Astrocyte of the spinal cord (primary cell): ENCODE measurements at regions not wholly inside any gene's neighbourhood (a gene's known extent, or its start where the extent isn't known, plus 50 kb on each side); places are given as distances from the start of the nearest gene placed in this dataset.
"Not testable (repeated sequence)": the region's sequence is repeated elsewhere in the genome, so short reads cannot be mapped to it uniquely, and the experiment has no call there.

ENCODE experiments used
- DNase-seq: peaks from one replicate; pipeline ENCODE4 v3.0.0; 2011; ENCODE audit warnings: low read depth, low spot score
- H3K4me3 ChIP-seq: 2 replicates; pipeline ENCODE4 v1.5.1; 2011; ENCODE audit warnings: low read depth, mild to moderate bottlenecking, low read length, moderate library complexity
- in situ Hi-C: cut with HindIII; loops from 2 replicates; pipeline ENCODE4 v1.10.0; 2017; ENCODE audit warnings: low sequenced_read_pairs
- TF ChIP-seq, protein P1 (sequence below): IDR thresholded peaks from 2 replicates; pipeline ENCODE4 v1.5.1; 2012; ENCODE audit warnings: low read depth, mild to moderate bottlenecking, low read length, inconsistent platforms

DNA sequence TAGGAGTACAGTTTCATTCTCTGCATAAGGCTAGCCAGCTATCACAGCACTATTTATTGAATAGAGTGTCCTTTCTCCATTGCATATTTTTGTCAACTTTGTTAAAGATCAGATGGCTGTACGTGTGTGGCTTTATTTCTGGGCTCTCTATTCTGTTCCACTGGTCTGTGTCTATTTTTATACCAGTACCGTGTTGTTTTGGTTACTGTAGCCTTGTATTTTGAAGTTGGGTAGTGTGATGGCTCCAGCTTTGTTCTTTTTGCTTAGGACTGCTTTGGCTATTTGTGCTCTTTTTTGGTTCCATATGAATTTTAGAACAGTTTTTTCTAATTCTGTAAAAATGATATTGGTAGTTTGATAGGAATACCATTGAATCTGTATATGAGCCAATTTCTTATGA is 182.1 kb upstream of the DIAPH2 start:
- in situ Hi-C loops, result no loop called here
- no peak overlapping the region for H3K4me3 ChIP-seq

DNA sequence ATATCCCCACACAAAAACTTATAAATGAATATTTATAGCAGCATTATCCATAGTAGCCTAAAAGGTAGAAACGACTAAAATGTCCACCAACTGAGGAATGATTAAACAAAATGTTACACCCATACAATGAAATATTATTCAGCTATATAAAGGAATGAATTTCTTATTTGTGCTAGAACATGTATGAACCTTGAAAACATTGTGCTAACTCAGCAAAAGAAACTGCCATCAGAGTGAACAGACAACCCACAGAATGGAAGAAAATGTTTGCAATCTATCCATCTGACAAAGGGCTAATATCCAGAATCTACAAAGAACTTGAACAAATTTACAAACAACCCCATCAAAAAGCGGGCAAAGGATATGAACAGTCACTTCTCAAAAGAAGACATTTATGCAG is 155.3 kb upstream of the DIAPH2 start:
- in situ Hi-C loops, DNase-seq, H3K4me3 ChIP-seq: not testable (repeated sequence)

More for the DNA sequence above, 182.1 kb upstream of the DIAPH2 start:
- DNase-seq, result no peak
- TF ChIP-seq, protein P1, sequence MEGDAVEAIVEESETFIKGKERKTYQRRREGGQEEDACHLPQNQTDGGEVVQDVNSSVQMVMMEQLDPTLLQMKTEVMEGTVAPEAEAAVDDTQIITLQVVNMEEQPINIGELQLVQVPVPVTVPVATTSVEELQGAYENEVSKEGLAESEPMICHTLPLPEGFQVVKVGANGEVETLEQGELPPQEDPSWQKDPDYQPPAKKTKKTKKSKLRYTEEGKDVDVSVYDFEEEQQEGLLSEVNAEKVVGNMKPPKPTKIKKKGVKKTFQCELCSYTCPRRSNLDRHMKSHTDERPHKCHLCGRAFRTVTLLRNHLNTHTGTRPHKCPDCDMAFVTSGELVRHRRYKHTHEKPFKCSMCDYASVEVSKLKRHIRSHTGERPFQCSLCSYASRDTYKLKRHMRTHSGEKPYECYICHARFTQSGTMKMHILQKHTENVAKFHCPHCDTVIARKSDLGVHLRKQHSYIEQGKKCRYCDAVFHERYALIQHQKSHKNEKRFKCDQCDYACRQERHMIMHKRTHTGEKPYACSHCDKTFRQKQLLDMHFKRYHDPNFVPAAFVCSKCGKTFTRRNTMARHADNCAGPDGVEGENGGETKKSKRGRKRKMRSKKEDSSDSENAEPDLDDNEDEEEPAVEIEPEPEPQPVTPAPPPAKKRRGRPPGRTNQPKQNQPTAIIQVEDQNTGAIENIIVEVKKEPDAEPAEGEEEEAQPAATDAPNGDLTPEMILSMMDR, result no peak

DNA sequence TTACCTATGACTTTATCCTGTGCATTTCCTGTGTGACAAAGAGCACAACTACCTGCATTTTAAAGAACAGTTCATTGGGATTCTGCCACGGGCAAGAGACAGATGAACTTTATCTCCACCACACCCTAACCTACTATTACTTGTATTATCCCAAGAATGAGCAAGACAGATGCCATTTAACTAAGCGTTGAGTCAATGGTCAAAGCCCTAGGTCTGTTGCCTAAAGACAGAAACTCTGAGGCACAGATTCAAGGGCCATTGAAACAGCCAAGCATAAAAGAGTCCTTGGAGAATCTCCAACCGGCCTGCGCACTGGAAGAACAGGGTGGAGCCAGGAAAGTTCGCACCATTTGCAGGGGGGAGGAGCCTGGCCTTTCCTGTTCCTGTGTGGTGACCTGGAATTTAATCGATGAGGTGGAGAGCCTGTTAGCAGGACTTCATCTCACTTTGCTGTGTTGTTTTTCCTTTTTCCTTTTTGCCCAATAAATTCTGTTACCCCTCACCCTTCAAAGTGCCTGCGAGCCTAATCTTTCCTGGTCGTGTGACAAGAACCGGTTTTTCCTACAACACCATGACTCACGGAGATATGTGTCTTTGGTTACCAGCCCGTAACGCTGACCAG is 146.4 kb upstream of the DIAPH2 start:
- H3K4me3 ChIP-seq, result no peak overlapping the region
- DNase-seq, result no peak
- in situ Hi-C loops, result no loop called here
- TF ChIP-seq, protein P1, result no peak

- in situ Hi-C loops, result no loop called here
- H3K4me3 ChIP-seq, result no peak overlapping the region
- no peak for DNase-seq
- TF ChIP-seq, protein P1, result no peak
Observed at GRCh38 chrX:96540111-96540631, 144.5 kb upstream of the DIAPH2 start.

DNA sequence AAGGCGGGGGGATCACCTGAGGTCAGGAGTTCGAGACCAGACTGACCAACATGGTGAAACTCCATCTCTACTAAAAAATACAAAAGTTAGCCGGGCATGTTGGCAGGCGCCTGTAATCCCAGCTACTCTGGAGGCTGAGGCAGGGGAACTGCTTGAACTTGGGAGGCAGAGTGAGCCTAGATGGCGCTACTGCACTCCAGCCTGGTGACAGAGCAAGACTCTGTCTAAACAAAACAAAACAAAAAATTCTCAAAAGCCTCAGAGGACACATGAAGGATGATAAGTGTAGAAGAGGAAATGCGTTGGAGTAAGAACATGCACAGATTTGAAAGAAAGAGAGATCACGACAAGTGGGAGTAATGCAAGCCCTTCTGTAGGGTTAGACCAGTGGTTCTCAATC is 138.4 kb upstream of the DIAPH2 start:
- DNase-seq, in situ Hi-C loops, H3K4me3 ChIP-seq: not testable (repeated sequence)

DNA sequence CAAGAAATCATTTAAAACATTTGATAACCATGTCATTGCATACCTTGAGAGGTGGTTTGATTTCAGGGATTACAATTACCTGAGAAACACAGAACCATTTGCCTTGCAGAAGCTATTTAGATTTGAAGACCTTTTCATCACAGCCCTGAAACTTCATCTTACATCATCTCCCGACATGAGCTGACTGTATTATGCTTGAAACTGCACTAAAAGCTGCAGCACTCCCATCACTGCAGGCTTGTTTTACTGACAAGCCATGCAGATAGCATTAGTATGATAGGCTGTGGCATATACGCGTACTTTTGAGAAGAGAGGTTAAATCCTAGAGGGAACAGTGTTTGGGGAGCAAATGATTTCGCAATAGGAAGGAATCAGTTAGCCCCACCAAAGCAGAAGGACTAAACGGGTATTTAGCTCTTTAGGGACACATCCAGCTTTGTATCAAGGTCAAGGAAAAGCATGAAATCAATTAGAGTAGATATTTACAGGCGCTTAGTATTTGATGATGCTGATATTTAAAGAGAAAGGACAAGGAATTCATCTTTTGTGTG is 133.2 kb upstream of the DIAPH2 start:
- no peak for DNase-seq
- TF ChIP-seq, protein P1, result no peak
- in situ Hi-C loops, result no loop called here
- no peak overlapping the region for H3K4me3 ChIP-seq

DNA sequence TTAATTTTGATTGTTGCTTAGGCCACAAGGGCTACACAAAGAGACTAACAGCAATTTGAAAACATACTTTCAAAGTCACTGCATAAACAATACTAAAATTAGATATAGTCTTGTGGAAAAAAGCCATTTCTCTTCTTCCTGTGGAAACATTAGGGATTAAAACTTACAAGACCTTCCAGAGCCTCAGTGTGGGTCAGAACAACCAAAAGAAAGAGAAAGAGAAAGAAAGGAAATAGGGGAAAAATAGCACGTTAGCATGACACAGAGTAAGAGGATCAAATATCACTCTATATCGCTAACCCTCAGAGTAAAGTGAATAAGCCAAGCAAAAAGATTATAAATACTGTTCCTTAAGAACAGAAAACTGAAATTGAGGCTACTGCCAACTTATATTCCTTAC is 127.8 kb upstream of the DIAPH2 start:
- TF ChIP-seq, protein P1, result no peak
- peak; percentile 2 for DNase-seq
- in situ Hi-C loops, result no loop called here
- H3K4me3 ChIP-seq, result no peak overlapping the region

- in situ Hi-C loops, H3K4me3 ChIP-seq, DNase-seq: not testable (repeated sequence)
Observed at GRCh38 chrX:96561129-96561528, 123.5 kb upstream of the DIAPH2 start.
